AG04449 (cell line): ENCODE measurements at regions not wholly inside any gene's neighbourhood (a gene's known extent, or its start where the extent isn't known, plus 50 kb on each side); places are given as distances from the start of the nearest gene placed in this dataset.
"Not testable (repeated sequence)": the region's sequence is repeated elsewhere in the genome, so short reads cannot be mapped to it uniquely, and the experiment has no call there.

Source experiments
- CTCF ChIA-PET: fragments of 350-600 bp; formaldehyde crosslinking; extraction: SDS; loops from one replicate; lab custom pipeline; 2021; ENCODE audit warnings: antibody characterized with exemption; lab: Yijun Ruan, JAX
- POLR2A ChIA-PET: fragments of 400-600, 350-600 bp; formaldehyde crosslinking; extraction: SDS; loops from one replicate; lab custom pipeline; 2020; ENCODE audit warnings: antibody characterized with exemption, inconsistent platforms; lab: Yijun Ruan, JAX
- DNase-seq: peaks from one replicate; pipeline ENCODE4 v3.0.0-alpha.2; 2010; ENCODE audit warnings: low read depth, low spot score
- H3K4me3 ChIP-seq: 2 replicates; pipeline ENCODE4 v1.5.1; 2011; ENCODE audit warnings: low read depth, mild to moderate bottlenecking, control low read depth, low read length
- CTCF ChIP-seq: IDR thresholded peaks from one replicate; pipeline ENCODE4 v1.5.1; 2011; ENCODE audit warnings: mild to moderate bottlenecking, moderate library complexity, low read length, control low read depth, inconsistent platforms; ENCODE audit not compliant: insufficient read depth; ENCODE audit errors: missing control alignments

DNA sequence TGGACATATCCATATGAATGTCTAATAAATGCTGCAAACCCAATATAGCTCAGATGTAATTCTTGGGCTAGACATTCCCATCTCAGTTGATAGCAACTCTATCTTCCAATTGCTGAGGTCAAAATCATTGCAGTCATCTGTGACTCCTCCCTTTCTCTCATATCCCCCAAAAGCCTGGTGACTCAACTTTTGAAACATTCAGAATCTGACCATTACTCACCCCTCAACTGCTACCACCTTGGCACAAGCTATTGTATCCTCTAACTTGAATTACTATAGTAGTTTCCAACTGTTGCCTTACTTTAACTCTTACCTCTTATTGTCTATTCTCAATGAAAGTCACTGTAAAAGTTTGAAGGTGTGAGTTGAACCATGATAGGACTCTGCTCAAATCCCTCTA is 600.1 kb upstream of the RGMB start:
- DNase-seq: no peak
- no peak for TF ChIP-seq CTCF
- POLR2A ChIA-PET: no interaction called here
- CTCF ChIA-PET: interaction anchor here (0.9 kb wide), 1 partner anchor 8 kb away, joined by 3 read pairs; no protein-coding TSS in a partner anchor
- H3K4me3 ChIP-seq: no peak overlapping the region

- no peak for DNase-seq
- CTCF ChIA-PET: no interaction called here
- TF ChIP-seq CTCF: no peak
- H3K4me3 ChIP-seq: no peak overlapping the region
- POLR2A ChIA-PET: no interaction called here
These were observed 598.0 kb upstream of the RGMB start for GRCh38 chr5:98175474-98175873.

- CTCF ChIA-PET: no interaction called here
- no peak for TF ChIP-seq CTCF
These were observed 593.4 kb upstream of the RGMB start for GRCh38 chr5:98179791-98180755.

GRCh38 chr5:98186128-98186527 is 587.3 kb upstream of the RGMB start:
- ChIA-PET POLR2A (no interaction called here), CTCF (no interaction called here)
- no peak overlapping the region for H3K4me3 ChIP-seq
- DNase-seq: no peak
- no peak for TF ChIP-seq CTCF

More at GRCh38 chr5:98179791-98180755, 593.4 kb upstream of the RGMB start:
- H3K4me3 ChIP-seq: no peak overlapping the region
- POLR2A ChIA-PET: no interaction called here
- no peak for DNase-seq

DNA sequence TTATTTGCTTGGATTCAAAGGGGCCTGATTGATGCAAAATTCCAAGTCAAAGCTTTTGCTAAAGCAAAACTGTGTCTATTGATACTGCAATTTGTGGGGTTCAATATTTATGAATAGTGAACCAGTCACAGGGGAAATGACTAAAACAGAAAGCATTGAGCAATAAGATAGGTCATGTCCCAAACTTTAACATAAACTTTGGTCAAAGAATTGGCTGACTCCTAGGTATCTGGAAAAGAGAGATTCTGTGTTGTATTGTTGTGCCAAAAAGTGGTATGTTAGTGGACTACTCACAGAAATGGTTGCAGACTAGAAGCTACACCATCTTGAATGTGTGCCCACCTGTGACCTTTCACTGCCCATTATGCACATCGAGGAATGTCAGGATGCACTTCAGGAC is 585.5 kb upstream of the RGMB start:
- no peak for TF ChIP-seq CTCF
- H3K4me3 ChIP-seq: no peak overlapping the region
- ChIA-PET CTCF (no interaction called here), POLR2A (no interaction called here)
- no peak for DNase-seq

GRCh38 chr5:98190344-98190743 is 583.1 kb upstream of the RGMB start:
- POLR2A ChIA-PET, CTCF ChIA-PET, DNase-seq, H3K4me3 ChIP-seq: not testable (repeated sequence)
